ENCODE measurements at regions not wholly inside any gene's neighbourhood (a gene's known extent, or its start where the extent isn't known, plus 50 kb on each side); places are given as distances from the start of the nearest gene placed in this dataset.

GRCh38 chr7:12979181-12979580 lies 291.7 kb downstream of the ARL4A start:
- TF ChIP-seq RCOR1 (conservative IDR thresholded peaks at IDR 0.05; ENCODE audit: low read depth, low read length) = no peak
- no peak for TF ChIP-seq ZNF384 (IDR thresholded peaks at IDR 0.05; ENCODE audit: borderline replicate concordance, low read depth, low read length)
- TF ChIP-seq CHD2 (IDR thresholded peaks at IDR 0.05; ENCODE audit: borderline replicate concordance, low read depth, low read length) = no peak
- TF ChIP-seq JUND (IDR thresholded peaks at IDR 0.05; ENCODE audit: low read depth, low read length) = no peak
- TF ChIP-seq E2F8 (IDR thresholded peaks at IDR 0.05; ENCODE audit: low read depth, partially characterized antibody) = no peak
- no peak for TF ChIP-seq KDM1A (IDR thresholded peaks at IDR 0.05; ENCODE audit: borderline replicate concordance)
- TF ChIP-seq ATF2 (IDR thresholded peaks at IDR 0.05; ENCODE audit: low read length) = no peak
- no peak for TF ChIP-seq CEBPB (IDR thresholded peaks at IDR 0.05; ENCODE audit: borderline replicate concordance in 1 of 2, low read depth in 2 of 2, low read length in 2 of 2)
- TF ChIP-seq CTCF (IDR thresholded peaks at IDR 0.05 in 2 of 3, conservative IDR thresholded peaks at IDR 0.05 in 1 of 3; ENCODE audit: control insufficient read depth in 2 of 3, extremely low read depth in 1 of 3, insufficient read depth in 1 of 3, low read depth in 3 of 3, low read length in 3 of 3) = no peak
- no peak for TF ChIP-seq POLR2AphosphoS5 (IDR thresholded peaks at IDR 0.05; ENCODE audit: low read length)
- TF ChIP-seq EP300 (IDR thresholded peaks at IDR 0.05; ENCODE audit: borderline replicate concordance in 1 of 2, control insufficient read depth in 1 of 2, low read depth in 2 of 2, low read length in 2 of 2) = no peak

All from GM12878 (cell line).